ENCODE measurements at regions not wholly inside any gene's neighbourhood (a gene's known extent, or its start where the extent isn't known, plus 50 kb on each side); places are given as distances from the start of the nearest gene placed in this dataset.
A peak's percentile ranks its signal among the peaks of the same experiment; 100 is the strongest.

DNA sequence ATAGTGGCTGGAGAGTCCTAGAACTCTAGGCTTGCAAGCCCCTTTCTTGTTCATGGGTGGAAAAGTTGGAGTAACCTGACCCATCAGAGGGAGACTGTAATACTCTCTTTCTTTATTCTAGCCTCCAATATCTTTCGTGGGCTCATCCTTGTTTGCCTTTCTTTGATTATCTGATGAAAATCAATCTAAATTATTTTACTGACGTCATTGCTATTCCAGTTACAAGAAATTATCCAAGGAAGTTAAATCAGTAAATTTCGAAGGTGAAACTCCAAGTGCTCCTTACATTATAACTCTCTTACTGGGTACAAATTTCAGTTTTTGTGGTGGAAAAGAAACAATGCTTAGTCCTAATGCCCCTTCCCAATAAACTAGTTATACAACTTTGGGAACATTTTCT is 412.9 kb downstream of the IDS start:
- H4K20me1 ChIP-seq (ENCODE audit: insufficient read depth, low read length), result no peaks in the 10 kb centered on the region
- no peak overlapping the region for H3K4me2 ChIP-seq (ENCODE audit: low read depth, low read length)
- H3K9me2 ChIP-seq (replicated peaks; ENCODE audit: insufficient read depth, low read length), result no peaks in the 10 kb centered on the region
- H3K36me3 ChIP-seq (replicated peaks; ENCODE audit: insufficient read depth, low read length), result no peaks in the 10 kb centered on the region
- no peaks in the 10 kb centered on the region for H3K79me2 ChIP-seq (ENCODE audit: low read length)
- no peak for DNase-seq
- no peaks in the 10 kb centered on the region for H3K4me1 ChIP-seq (ENCODE audit: low read length)
- H3F3A ChIP-seq (ENCODE audit: insufficient read depth, low read length), result no peaks in the 10 kb centered on the region
- no peaks in the 10 kb centered on the region for H3K9me3 ChIP-seq (replicated peaks; ENCODE audit: insufficient read depth, low read length)
- no peak overlapping the region for H2AFZ ChIP-seq (ENCODE audit: low read length)
- H3K4me3 ChIP-seq (ENCODE audit: low read length), result no peak overlapping the region
- TF ChIP-seq, protein P1, sequence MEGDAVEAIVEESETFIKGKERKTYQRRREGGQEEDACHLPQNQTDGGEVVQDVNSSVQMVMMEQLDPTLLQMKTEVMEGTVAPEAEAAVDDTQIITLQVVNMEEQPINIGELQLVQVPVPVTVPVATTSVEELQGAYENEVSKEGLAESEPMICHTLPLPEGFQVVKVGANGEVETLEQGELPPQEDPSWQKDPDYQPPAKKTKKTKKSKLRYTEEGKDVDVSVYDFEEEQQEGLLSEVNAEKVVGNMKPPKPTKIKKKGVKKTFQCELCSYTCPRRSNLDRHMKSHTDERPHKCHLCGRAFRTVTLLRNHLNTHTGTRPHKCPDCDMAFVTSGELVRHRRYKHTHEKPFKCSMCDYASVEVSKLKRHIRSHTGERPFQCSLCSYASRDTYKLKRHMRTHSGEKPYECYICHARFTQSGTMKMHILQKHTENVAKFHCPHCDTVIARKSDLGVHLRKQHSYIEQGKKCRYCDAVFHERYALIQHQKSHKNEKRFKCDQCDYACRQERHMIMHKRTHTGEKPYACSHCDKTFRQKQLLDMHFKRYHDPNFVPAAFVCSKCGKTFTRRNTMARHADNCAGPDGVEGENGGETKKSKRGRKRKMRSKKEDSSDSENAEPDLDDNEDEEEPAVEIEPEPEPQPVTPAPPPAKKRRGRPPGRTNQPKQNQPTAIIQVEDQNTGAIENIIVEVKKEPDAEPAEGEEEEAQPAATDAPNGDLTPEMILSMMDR (IDR thresholded peaks at IDR 0.05; ENCODE audit: low read length), result no peak
- TF ChIP-seq EZH2phosphoT487 (IDR thresholded peaks at IDR 0.05; ENCODE audit: low read length) (no peak), EZH2 (optimal IDR thresholded peaks at IDR 0.05; ENCODE audit: low read depth, low read length) (no peak)
- H3K27me3 ChIP-seq (replicated peaks; ENCODE audit: insufficient read depth, low read length), result no peaks in the 10 kb centered on the region
- no peak overlapping the region for H3K9ac ChIP-seq (ENCODE audit: low read length)
- no peak overlapping the region for H3K27ac ChIP-seq (ENCODE audit: low read length)

DNA sequence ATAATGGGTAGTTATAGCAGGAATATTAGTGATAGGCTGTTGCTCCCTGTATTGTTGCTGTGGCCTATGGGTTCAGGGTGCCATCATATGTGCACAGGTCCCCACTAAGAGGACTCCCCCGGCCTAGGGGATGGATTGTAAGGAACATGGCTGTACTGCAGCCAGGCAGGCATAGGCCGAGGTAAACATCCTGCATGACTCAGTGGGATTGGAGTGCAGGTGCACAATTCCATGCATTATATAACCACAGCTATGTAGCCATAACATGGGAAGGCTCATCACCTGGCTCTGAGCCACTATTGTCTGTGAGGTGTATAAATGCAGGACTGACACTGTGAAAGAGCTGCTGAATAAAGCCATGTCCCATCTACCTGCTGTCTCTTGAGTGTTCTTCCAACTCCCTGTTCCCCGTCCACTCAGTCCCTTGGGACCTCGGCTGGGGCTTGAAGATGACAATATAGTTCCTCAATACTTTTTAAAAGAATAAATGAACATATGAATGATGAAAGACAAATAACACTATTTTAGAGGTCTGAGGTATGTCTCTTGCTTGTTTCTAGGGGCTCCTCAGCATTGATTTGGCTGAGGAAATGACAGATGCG is 425.2 kb downstream of the IDS start:
- no peaks in the 10 kb centered on the region for H3K9me3 ChIP-seq (replicated peaks; ENCODE audit: insufficient read depth, low read length)
- no peak for DNase-seq
- no peaks in the 10 kb centered on the region for H3F3A ChIP-seq (ENCODE audit: insufficient read depth, low read length)

GRCh38 chrX:149074398-149074797 is 430.7 kb downstream of the IDS start:
- TF ChIP-seq EZH2 (optimal IDR thresholded peaks at IDR 0.05; ENCODE audit: low read depth, low read length), result no peak
- TF ChIP-seq, protein P1 (IDR thresholded peaks at IDR 0.05; ENCODE audit: low read length), result no peak
- TF ChIP-seq EZH2phosphoT487 (IDR thresholded peaks at IDR 0.05; ENCODE audit: low read length), result no peak
- Histone ChIP-seq H3K27ac (ENCODE audit: low read length) (no peak overlapping the region), H3K4me3 (ENCODE audit: low read length) (no peak overlapping the region), H3K4me1 (ENCODE audit: low read length) (peaks cover 9% of the 10 kb centered on the region; the same call in 1 of the 2 replicates), H3K27me3 (replicated peaks; ENCODE audit: insufficient read depth, low read length) (no peaks in the 10 kb centered on the region), H3F3A (ENCODE audit: insufficient read depth, low read length) (no peaks in the 10 kb centered on the region), H3K9me2 (replicated peaks; ENCODE audit: insufficient read depth, low read length) (no peaks in the 10 kb centered on the region), H3K36me3 (replicated peaks; ENCODE audit: insufficient read depth, low read length) (no peaks in the 10 kb centered on the region), H4K20me1 (ENCODE audit: insufficient read depth, low read length) (no peaks in the 10 kb centered on the region), H3K9ac (ENCODE audit: low read length) (no peak overlapping the region), H2AFZ (ENCODE audit: low read length) (peak overlapping the region; percentile 51; the same call in 1 of the 2 replicates), H3K79me2 (ENCODE audit: low read length) (no peaks in the 10 kb centered on the region), H3K4me2 (ENCODE audit: low read depth, low read length) (peak overlapping the region; percentile 13; the same call in 1 of the 2 replicates), H3K9me3 (replicated peaks; ENCODE audit: insufficient read depth, low read length) (no peaks in the 10 kb centered on the region)
- DNase-seq, result peak; percentile 77

More for the DNA sequence above, 425.2 kb downstream of the IDS start:
- Histone ChIP-seq H3K27me3 (replicated peaks; ENCODE audit: insufficient read depth, low read length) (no peaks in the 10 kb centered on the region), H3K79me2 (ENCODE audit: low read length) (no peaks in the 10 kb centered on the region), H4K20me1 (ENCODE audit: insufficient read depth, low read length) (no peaks in the 10 kb centered on the region), H3K36me3 (replicated peaks; ENCODE audit: insufficient read depth, low read length) (no peaks in the 10 kb centered on the region), H3K4me2 (ENCODE audit: low read depth, low read length) (no peak overlapping the region), H3K27ac (ENCODE audit: low read length) (no peak overlapping the region), H3K9ac (ENCODE audit: low read length) (no peak overlapping the region), H2AFZ (ENCODE audit: low read length) (no peak overlapping the region), H3K4me3 (ENCODE audit: low read length) (no peak overlapping the region), H3K9me2 (replicated peaks; ENCODE audit: insufficient read depth, low read length) (no peaks in the 10 kb centered on the region), H3K4me1 (ENCODE audit: low read length) (peaks cover under 1% of the 10 kb centered on the region; the same call in 1 of the 2 replicates)
- TF ChIP-seq, protein P1 (IDR thresholded peaks at IDR 0.05; ENCODE audit: low read length), result no peak
- TF ChIP-seq EZH2phosphoT487 (IDR thresholded peaks at IDR 0.05; ENCODE audit: low read length), result no peak
- no peak for TF ChIP-seq EZH2 (optimal IDR thresholded peaks at IDR 0.05; ENCODE audit: low read depth, low read length)

Data from MM.1S (cell line).